CD1c-positive myeloid dendritic cell (primary cell): ENCODE measurements at regions not wholly inside any gene's neighbourhood (a gene's known extent, or its start where the extent isn't known, plus 50 kb on each side); places are given as distances from the start of the nearest gene placed in this dataset.

Experiments
- DNase-seq: peaks from one replicate; pipeline ENCODE4 v3.0.0-alpha.2; 2016; ENCODE audit errors: extremely low spot score

DNA sequence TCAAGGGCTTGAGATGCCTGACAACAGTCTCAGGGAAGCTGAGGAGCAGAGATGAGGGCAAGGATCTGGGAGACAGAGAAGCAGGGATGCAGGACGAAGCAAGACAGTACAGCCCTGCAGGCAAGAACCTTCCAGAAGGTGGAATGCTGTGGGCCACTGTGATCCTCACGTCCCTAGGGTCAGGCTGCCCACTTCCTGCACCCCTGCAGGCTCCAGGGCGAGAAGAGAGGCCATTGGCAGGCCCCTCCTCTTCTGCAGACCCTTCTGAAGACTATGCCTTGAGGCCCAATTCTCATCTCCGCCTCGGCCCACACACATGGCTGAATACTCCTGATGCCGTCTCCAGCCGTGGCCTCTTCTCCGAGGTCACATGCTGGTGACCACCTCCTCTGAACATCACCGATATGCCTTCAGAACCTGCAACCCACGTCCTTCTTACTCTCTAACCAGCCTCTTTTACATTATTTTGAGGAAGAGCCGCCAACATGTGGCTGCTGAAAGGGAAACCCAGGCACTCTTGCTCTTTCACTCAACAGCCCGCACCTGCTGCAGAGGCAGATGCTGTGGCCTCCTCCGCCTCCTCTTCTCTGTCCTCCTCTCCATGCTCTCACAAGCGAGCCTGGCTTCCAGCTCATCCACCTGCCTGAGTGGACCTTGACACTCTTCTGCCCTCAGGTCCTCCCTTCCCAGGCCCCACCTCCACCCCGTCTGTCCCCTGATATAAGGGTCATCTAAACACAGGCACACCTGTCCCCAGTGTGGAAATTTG lies 181.5 kb downstream of the IRX2 start:
- DNase-seq: no peak

DNA sequence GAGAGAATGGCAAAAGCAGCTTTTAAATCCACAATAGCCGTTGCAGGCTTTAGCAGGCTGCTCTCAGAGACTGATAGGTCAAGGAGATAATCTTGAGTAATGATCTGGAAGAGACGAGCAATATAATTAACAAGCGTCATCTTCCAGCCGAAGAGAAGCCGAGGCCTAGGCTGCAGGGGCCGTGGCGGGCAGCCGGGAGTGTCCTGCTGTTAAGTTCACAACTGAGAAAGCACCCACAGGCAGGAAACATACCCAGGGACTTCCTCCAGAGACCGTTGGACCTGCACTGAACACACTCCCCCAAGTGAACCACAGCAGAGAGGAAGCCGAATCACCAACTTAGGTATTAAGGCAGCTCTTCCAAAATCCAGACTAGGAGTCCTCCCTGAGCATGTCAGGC lies 182.3 kb downstream of the IRX2 start:
- no peak for DNase-seq

GRCh38 chr5:2566284-2566683 lies 185.2 kb downstream of the IRX2 start:
- no peak for DNase-seq

DNA sequence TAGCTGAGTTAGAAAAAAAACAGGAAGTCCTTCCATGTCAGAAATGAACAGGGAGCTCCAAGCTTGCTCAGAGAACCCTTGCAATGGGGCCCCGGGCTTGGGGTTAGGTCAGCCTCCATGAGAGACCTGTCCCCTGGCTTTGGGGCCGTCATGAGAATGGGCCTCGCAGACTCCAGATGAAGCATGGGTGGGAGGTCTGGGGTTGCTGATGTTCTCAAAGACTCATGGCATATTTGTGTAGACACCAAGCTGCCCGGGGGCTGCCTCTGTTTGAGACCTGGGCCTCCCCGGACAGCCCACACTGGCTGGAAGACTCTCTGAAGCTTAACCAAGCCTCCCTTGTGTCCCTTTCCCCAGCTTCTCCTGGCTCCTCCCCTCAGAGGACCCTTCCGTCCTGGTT lies 186.3 kb downstream of the IRX2 start:
- DNase-seq: no peak

DNA sequence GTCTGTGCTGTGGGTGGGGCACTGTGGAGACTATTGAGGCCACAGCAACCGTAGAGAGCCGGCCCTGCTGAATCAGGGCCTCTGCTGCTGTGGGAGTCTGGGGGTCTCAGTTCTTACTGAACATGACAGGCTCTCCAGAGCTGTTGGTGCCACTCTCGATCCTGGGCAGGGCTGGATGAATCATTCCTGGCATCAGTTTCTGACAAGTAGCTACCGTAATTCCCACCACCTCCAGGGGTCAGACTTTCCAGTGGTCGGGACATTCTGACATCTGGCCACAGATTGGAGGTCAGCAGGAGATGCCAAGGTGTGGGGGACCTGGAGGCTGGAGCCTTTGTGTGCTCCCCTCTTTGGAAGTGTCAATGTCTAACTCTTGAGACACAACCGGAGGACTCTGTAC lies 188.4 kb downstream of the IRX2 start:
- DNase-seq: no peak

GRCh38 chr5:2562036-2562435 lies 189.4 kb downstream of the IRX2 start:
- DNase-seq: no peak

DNA sequence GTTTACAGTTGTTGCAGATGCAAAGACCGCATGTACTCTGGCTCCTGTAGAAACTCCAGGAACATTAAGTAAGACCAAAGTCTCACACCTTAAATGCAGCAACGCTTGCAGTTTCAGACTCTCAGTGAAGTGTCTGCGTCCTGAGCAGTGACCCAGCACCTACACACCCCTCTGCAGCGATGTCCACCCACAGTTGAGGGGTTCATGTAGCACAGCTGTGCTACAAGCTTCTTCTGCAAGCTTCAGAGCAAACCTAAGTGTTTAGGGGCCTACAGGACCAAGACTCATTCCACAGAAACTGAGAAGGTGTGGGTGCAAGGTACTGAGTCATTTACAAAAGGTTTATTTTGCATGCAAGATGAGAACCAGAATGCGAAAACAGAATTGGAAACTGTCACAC lies 191.0 kb downstream of the IRX2 start:
- no peak for DNase-seq

- DNase-seq: no peak
Measured at GRCh38 chr5:2557435-2557834, 194.0 kb downstream of the IRX2 start.

DNA sequence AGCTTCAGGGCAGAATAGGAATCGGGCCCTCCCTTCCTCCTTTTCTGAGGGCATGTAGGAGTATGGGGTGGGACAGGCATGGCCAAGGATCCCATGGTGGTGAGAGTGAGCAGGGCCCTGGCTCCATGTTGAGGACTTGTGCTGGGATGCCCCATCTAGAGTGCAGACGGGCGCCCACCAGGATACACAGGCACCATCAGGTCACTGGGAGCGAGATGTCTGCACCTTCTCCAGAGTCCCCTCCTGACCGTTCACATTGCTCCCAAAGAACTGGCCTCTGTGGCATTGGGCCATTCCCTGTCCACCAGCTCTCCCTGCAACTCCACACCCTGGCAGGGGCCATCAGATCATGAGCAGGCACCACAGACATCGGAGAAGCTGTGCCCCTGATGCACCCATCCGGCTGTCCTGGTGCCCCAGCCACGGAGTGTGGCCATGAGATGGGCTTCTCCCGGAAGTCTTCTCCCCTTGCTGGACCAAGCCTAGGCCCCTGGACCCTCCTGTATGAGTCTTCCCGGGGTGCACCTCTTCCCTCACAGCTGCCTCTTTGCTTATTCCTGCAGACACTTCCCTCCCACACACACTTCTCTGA lies 195.0 kb downstream of the IRX2 start:
- DNase-seq: no peak

GRCh38 chr5:2553611-2554010 lies 197.9 kb downstream of the IRX2 start:
- no peak for DNase-seq

- DNase-seq: no peak
Measured at GRCh38 chr5:2550509-2550908, 201.0 kb downstream of the IRX2 start.

- DNase-seq: no peak
Measured at GRCh38 chr5:2549900-2550299, 201.6 kb downstream of the IRX2 start.

GRCh38 chr5:2549354-2549753 lies 202.1 kb downstream of the IRX2 start:
- no peak for DNase-seq

- DNase-seq: no peak
Measured at GRCh38 chr5:2546938-2547337, 204.5 kb downstream of the IRX2 start.

GRCh38 chr5:2544003-2544402 lies 207.5 kb downstream of the IRX2 start:
- no peak for DNase-seq

- no peak for DNase-seq
Measured at GRCh38 chr5:2542821-2543220, 208.7 kb downstream of the IRX2 start.

DNA sequence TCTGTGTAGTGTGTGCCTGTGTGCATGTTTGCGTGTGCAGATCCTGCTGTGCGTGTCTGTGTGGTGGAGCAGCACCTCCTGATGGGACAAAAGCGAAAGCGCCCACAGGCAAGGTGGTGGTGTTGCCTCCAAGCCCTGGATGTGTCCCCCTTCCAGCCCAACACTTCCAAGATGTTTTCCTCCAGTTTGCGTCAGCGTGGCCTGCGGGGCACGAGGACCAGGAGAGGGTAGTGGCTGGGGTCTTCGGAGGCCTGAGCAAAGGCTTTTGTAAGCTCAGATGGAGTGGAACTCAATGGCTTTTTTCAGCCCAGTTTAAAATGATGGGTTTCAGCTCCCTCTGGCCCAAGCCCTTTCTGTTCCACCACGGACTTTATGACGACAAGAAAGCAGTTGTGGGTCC lies 209.5 kb downstream of the IRX2 start:
- DNase-seq: no peak

DNA sequence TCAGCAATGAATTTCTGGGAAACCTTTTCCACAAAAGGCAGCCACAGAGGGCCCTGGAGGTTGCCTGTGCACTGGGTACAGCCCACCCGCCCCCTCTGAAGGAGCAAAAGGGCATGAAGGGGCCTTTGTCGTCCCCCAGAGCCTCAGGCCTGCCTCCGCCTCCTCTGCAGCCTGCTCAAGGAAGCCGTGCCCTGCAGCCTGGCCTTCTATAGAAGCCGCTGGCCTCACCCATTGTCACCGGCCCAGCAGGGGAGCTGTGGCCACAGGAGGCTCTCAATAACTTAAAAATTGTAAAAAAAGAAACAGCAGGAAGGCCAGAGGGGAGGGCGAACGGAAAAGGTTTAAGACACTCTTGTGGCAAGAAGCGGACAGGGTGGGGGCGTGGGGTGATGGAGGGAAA lies 213.3 kb downstream of the IRX2 start:
- no peak for DNase-seq

DNA sequence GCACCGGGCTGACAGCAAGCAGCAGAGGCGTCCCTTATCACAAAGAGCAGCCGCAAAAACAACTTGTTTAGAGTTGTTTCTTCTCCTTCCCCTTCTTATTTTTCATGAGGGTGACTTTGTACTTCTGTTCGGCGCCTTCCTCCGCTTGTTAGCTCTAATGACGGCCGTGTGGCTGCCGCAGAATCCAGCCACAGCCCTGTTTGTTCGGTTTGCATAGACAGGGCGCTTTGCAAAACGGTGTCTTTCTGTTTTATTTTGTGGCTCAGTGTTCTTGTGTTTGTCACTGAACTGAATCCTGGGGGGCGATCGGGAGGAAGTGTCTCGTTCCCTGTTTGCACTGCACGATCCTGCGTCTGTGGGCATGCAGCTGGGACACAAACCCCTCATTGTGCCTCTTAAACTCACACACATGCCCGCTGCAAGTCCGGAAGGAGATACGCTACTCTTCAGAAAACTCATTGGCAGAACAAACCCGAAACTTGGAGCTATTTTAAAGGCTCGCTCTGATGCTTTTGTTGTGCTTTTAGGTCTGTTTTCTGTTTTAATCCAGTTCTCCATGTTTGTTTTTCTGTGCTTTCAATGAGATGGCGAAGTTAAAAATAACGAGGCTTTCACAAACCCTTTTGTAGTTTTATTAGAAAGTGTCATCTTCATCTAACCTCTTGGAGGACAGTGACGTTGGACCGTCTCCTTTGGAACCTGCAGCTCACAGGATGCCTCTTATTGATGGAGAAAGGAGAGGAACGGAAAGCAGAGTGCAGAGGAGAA lies 213.9 kb downstream of the IRX2 start:
- no peak for DNase-seq

GRCh38 chr5:2536632-2537377 lies 214.7 kb downstream of the IRX2 start:
- no peak for DNase-seq

- DNase-seq: no peak
Measured at GRCh38 chr5:2534970-2535369, 216.5 kb downstream of the IRX2 start.

GRCh38 chr5:2534251-2534650 lies 217.2 kb downstream of the IRX2 start:
- no peak for DNase-seq
